ENCODE measurements at regions not wholly inside any gene's neighbourhood (a gene's known extent, or its start where the extent isn't known, plus 50 kb on each side); places are given as distances from the start of the nearest gene placed in this dataset.

- TF ChIP-seq STAT6 (CRISPR knock-in tag; conservative IDR thresholded peaks at IDR 0.05; ENCODE audit: low read depth): no peak
- no peak for TF ChIP-seq ZNF671 (CRISPR knock-in tag; IDR thresholded peaks at IDR 0.05)
- no peak for TF ChIP-seq CTCF (IDR thresholded peaks at IDR 0.05)
- no peak for TF ChIP-seq SMAD3 (CRISPR knock-in tag; IDR thresholded peaks at IDR 0.05; ENCODE audit: borderline replicate concordance)
- TF ChIP-seq NR3C1 (CRISPR knock-in tag; conservative IDR thresholded peaks at IDR 0.05; ENCODE audit: low read depth): no peak
- no peak for TF ChIP-seq E2F5 (CRISPR knock-in tag; IDR thresholded peaks at IDR 0.05)
- no peak for TF ChIP-seq USF2 (CRISPR knock-in tag; IDR thresholded peaks at IDR 0.05)
- no peak for TF ChIP-seq NR1H2 (CRISPR knock-in tag; IDR thresholded peaks at IDR 0.05)
- TF ChIP-seq CREM (CRISPR knock-in tag; IDR thresholded peaks at IDR 0.05): no peak
- no peak for TF ChIP-seq RELA (CRISPR knock-in tag; IDR thresholded peaks at IDR 0.05; ENCODE audit: borderline replicate concordance)
- TF ChIP-seq ZBTB21 (CRISPR knock-in tag; IDR thresholded peaks at IDR 0.05; ENCODE audit: borderline replicate concordance): no peak
- no peak for TF ChIP-seq NFATC4 (CRISPR knock-in tag; IDR thresholded peaks at IDR 0.05)
- no peak for TF ChIP-seq AFF4 (CRISPR knock-in tag; IDR thresholded peaks at IDR 0.05; ENCODE audit: borderline replicate concordance)
Measured at GRCh38 chr13:108036411-108036932, 178.9 kb downstream of the LIG4 start (continued).

GRCh38 chr13:108034909-108035410 lies 180.4 kb downstream of the LIG4 start:
- DNase-seq (ENCODE audit: low spot score): no peak
- ChIA-PET POLR2A (no interaction called here), CTCF (no interaction called here)
- Mint-ChIP-seq H3K9me3 (no peaks in the 10 kb centered on the region), H3K4me3 (no peak overlapping the region), H3K4me1 (peaks cover 30% of the 10 kb centered on the region), H3K27ac (no peak overlapping the region), H3K27me3 (ENCODE audit: low read depth) (no peaks in the 10 kb centered on the region), H3K36me3 (no peaks in the 10 kb centered on the region)
- ATAC-seq: no peak
- TF ChIP-seq RELA (CRISPR knock-in tag; IDR thresholded peaks at IDR 0.05; ENCODE audit: borderline replicate concordance) (no peak), ZNF512 (CRISPR knock-in tag; IDR thresholded peaks at IDR 0.05; ENCODE audit: borderline replicate concordance) (no peak), JUN (CRISPR knock-in tag; IDR thresholded peaks at IDR 0.05) (no peak), FOXP1 (CRISPR knock-in tag; IDR thresholded peaks at IDR 0.05; ENCODE audit: borderline replicate concordance) (no peak)
